GM19099 (cell line): ENCODE measurements at regions not wholly inside any gene's neighbourhood (a gene's known extent, or its start where the extent isn't known, plus 50 kb on each side); places are given as distances from the start of the nearest gene placed in this dataset.

Source experiments
- POLR2A ChIP-seq: IDR thresholded peaks from 3 replicates; pipeline ENCODE4 v1.6.1; 2011; ENCODE audit warnings: low read depth; ENCODE audit not compliant: insufficient read length; ENCODE audit errors: extremely low read depth

DNA sequence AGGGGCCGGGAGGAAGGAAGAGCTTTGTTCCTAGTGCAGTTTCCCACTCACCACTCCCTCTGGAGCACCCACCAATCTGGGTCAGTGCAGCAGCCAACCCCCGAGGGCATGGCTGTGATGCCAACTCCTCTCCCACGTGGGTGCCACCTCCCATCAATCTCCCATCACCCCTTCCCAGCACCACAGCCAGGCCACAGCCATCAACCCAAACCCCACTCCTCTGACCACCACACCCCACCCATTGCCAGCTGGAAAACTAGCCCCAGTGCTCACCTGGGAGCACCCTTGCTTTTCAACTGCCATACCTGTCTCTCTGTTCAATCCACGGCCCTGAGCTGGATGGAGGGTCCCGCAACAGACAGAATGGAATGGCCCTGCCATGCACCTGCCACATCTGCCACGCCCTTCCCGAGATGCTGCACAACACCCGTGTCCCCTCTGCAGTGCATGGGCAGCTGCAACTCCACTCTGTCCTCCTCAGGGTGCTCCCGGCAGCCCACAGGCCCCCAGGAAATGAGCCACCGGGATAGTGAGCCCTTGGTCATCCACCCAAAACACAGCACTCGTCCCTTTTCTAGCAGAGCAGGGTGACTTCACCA lies 112.4 kb upstream of the ID2 start:
- no peak for TF ChIP-seq POLR2A

DNA sequence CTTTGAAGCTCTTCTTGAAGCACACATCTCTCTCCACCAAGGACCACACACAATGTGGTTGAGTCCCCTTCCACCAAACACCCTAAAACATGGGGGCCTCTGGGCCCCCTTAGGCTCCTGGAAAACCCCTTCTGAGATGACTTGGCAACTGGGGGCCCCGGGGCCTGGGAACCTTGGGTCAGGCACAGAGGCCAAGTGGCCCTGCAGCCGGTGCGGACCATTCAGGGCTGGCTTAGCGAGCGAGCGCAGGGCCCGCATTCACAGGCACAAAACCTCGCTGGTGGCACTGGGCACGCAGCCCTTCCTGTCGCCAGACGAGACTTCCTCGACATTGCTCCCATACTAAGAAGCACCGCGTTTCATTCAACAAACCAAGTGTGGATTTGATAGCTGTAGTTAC lies 111.2 kb upstream of the ID2 start:
- no peak for TF ChIP-seq POLR2A

DNA sequence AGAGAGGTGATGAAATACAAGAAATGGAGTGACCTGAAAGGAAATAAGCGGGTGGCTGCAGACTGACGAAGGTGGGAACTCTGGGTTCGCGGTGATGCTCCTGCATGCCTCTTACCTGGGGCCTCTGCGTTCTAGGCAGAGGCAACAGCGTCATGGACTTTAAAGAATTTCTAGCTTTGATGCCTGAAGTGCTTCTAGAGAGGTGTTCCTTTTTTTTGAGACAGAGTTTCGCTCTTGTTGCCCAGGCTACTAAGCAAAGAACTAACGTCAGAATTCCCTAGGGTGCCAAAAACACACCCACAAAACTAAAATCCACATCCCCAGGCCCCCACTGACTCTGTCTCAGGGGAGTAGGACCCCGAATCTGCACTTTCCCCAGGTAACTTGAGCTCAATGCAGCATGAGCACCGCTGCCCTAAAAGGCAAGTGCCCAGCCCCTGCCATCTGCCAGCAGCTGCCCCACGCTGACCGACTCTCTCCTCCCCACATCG lies 110.5 kb upstream of the ID2 start:
- no peak for TF ChIP-seq POLR2A

DNA sequence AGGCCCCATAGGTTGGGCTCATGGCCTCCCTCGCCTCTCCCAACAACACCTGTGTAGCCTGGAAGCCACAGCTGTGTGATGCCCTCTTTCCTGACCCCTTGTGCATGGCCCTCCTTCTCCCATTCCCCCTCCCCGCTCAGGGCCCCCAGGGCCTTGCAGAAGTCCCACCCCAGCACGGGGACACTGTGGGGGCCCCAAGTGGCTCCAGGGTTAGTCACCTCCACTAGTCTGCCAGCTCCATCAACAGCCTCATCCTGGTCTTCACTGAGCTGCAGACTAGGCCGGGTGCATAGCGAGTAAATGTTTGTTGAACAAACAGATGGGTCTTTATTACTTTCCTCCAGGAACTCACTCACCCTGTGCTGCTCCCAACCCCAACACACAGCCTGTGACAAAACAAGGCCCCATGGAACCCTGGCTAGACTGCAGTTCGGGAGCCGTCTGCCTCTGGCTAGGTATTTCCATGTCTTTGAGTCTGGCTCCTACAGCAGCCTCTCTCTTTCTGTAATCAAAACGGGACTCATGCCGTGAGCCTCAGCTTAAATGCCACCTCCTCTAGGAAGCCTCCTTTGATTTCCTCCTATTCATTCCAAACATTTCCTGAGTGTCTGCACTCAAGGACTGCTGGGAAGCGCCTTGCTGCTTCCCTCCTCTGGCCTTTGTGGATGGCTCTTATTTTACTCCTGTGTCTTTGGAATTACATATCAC lies 109.9 kb upstream of the ID2 start:
- TF ChIP-seq POLR2A: no peak

DNA sequence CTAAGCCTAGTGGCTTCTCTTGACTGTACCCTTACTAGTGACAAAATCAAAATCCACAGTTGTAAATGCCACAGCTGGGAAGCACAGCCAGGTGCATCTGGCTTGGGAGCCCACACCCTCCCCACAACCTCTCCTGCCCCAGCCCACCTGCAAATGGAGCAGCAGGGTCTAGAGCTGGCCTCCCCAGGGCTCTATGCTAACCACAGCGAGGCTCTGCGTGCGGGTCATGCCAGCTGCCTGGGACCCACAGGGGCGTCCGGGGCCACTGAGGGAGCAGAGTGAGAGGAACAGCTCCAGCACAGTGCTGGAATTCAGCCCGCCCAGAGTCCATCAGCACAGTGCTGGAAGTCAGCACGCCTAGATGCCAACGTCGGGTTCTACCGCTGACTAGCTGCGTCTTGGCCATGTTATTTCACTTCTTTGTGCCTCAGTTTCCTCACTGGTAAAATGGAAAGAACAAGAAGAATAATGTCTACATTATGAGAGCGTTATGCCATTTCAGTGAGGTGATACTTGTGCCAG lies 109.1 kb upstream of the ID2 start:
- TF ChIP-seq POLR2A: no peak

DNA sequence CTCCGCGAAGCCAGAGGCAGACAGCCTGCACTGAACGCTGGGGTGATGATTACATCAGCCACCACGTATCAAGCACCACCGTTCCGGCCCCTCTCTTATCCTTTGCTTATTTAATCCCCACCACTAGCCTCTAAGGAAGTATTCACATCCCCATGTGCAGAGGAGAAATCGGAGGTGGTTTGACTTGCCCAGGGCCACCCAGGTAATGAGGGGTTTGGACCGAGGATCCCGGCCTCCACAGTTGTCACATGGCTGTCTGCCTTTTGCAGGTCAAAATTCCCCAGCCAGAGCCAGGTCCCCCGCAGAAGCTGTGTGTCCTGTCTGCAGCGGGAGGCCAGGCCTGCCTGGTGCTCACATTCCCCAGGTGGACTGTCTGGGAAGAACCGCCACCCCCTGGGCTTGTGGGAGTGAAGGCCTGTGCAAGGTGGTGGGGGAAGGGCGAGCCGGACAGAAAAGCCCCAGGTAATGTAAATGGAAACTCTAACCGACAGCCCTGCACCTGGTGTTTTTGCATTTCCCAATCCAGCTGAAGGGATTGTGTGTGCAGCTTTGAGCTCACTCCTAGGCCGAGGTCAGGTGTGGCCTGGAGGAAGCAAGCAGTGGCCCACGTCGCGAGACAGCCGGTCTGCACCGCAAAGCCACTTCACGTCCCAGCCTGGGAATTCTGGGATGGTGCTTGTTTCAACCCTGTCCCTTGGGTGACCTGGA lies 108.5 kb upstream of the ID2 start:
- no peak for TF ChIP-seq POLR2A

DNA sequence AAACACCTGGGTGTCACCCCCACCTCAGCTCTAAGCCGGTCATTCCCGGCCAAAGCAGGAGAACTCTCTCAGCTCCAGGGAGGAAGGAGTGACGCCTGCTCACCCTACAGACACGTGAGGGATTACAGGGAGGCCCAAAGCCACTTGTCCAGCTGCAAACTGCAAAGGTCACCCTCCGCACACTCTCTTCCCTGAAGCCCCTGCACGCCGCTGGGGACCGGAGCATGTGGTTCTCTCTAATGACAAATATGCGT lies 108.0 kb upstream of the ID2 start:
- TF ChIP-seq POLR2A: no peak

DNA sequence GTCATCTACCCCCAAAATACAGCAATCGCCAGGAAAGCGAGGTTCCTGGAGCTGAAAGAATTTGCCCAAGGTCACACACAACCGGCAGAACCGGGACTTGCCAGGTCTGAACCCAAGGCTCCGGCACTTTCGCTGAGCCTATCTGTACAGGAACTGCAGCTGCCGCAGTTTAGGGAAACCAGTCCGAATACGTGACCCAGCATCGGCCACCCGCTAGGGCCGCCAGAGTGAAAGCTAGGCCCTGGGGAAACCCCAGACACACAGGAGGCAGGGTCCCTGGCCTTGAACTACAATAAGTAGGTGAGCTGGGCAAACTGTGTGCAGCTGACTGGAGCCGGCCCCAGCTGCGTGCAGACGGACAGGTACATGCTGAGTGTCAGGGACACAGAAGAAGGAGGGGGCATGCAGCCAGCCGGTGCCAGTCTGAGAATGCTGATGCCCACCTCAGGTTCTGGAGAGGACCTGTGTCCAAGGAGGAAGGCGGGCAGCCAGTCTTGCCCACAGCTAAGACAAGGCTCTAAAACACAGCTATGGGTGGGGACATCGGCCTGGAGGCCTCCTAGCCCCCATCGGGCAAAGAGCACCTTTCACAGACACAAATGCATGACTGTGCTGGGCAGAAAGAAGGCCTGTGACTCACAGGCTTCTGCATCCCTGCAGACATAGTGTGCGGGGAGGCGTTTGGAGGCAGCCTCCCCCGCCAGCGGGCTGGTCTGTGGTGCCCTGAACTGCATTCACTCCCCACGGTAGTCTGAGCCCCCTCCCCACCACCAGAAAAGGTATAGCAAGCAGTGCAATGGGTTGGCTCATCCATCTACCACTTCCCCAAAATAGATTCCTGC lies 107.4 kb upstream of the ID2 start:
- TF ChIP-seq POLR2A: no peak

DNA sequence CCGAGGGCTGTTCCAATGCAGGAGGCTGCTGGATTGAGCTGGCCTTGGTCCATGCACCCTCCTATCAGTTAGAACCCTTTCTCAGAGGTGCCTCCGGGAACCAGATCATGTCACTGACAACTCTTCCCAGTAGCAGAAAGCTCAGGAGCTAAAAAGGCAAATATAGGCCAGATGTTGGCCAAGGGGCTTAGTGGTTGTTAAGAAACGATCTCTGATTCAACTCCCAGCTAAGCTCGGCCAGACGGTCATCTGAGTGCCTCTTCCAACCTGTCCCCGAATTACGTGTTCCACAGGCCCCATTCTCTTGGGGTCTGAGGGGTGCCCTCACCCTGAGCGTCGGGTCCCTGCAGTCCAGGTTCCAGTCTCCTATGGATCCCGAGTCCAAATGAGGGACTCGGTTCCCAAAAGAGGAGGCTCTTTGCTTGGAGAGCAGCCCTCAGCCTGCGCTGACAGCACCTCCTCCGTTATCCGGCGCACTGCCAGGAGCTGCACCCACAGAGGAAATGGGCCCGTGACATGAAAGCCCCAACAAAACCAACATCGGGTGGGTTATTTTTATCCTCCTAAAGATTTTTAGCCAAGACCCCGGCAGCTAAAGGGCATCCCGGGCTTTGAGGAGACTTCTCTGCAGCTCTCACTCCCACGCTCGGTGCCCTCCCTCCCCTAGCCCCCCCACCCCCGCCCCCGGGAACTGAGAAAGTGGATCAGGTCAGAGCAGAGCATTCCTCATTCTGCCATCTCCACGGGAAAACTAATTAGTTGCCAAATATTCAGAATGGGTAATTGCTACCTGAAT lies 106.6 kb upstream of the ID2 start:
- TF ChIP-seq POLR2A: no peak

DNA sequence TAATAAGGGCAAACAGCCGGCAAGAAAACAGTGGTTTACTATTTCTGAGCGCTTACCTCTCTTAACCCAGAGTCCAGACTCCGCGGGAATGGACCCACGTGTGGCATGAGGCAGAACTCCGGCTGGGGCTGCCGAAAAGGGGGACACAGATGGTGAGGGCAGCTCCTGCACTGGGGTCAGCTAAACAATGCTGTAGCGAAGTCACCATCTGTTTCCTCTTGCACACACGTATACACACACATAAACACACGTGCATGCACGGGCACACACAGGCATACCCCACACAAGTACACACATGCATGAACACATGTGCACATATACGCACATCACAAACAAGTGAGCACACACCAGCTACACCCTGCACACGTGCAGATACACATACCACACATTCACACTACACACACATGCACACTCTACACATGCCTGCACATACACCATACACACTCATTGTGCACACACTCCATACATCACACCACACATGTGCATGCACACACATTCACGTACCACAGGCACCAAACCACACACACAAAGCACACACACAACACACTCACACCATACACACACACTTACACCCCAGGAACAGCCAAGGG lies 105.9 kb upstream of the ID2 start:
- no peak for TF ChIP-seq POLR2A

DNA sequence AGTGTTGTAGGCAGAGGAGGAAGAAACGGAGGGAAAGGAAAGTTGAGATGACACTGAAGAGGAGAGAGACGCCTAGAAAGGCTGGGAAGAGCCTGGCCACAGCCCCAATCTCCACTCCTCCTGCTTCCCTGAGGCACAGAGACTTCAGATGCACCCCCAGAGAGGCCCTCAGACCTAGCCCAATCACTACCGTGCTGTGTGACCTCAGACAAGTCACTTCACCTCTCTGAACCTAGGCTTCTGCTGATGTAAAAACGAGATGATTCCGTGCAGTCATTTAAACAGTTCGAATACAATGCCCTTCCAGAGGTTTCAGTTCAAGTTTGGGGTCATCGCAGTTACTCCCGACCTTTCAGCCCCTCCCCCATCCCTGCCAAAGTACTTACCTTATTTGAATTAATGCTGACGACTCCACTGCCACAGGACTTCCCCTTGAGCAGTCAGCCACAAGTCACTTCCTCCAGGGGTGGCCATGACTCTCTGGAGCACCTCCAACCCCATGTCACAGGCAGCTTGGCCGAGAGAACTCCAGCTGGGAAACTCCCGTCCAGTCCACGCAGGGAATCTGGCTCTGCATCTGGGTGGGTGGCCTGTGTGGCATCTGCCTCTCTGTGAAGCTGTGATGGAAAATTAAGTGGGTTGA lies 105.2 kb upstream of the ID2 start:
- TF ChIP-seq POLR2A: no peak

DNA sequence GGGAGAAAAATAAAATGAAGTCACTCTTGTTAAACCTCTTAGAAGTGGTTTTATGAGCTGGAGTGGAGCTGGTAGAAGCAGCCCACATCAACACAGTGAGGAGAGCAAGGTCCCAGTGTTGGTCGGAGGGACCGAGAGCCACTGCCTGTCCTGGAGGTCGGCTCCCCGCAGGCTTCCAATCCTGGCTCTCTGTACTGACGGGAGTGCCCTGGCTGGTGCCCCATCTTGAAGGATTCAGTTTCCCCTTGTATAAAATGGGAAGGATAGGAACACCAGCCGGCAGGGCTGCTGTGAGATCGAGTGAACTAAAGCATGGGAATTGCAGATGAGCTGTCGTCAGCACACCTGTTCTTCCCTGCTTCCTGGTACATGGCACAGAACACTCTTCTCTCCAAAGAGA lies 104.3 kb upstream of the ID2 start:
- TF ChIP-seq POLR2A: no peak

DNA sequence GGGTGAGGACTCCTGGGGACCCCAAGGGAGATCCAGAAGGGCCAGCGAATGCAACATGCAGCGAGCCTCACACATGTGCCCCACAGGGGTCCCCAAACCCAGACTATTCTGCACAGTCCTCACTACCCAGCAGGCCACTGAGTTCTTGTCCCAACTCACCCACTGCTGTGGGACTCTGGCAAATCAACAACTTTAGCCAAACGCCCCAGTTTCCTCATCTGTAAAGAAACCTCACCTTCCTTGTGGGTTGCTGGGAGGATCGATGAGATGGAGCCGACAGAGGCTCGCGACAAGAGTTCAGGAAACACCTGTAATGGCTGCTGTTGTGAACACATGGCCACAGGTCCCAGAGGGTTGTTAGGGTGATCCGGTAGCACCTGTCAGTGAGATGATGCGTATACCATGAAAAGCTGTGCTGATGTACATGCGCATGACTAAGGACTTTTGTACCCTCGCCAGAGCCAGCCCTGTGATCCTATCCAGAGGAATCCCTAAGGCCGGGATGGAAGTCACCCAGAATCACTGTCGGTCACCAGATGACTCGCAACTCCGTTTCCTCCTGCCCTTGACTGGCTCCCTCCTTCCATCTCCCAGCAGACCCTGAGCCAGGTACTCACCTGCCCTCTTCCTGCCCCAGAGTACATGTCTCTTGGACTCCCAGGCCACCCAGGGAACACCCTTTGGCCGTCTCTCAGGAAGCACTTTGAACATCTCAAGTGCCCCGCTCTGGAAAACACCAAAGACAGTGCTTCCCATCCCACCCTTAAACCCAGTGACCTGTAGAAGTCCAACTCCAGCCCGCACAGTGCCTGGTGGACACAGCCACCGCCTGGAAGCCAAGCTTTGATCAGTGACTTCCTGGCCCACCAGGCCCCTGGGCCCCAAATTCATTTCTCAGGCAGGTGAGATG lies 103.3 kb upstream of the ID2 start:
- TF ChIP-seq POLR2A: no peak
